CD14-positive monocyte (primary cell): ENCODE measurements at regions not wholly inside any gene's neighbourhood (a gene's known extent, or its start where the extent isn't known, plus 50 kb on each side); places are given as distances from the start of the nearest gene placed in this dataset.

ENCODE experiments used
- DNase-seq, 3 donors: peaks; one replicate each; pipeline ENCODE4 v3.0.0-alpha.2; 2011 to 2022
- H2AFZ ChIP-seq: 2 replicates; pipeline ENCODE4 v1.6.0; 2012; ENCODE audit warnings: mild to moderate bottlenecking, low read depth, low read length, inconsistent platforms; ENCODE audit not compliant: insufficient read depth, poor library complexity, severe bottlenecking
- H3K27ac ChIP-seq, 2 donors: 1 replicate in 1 of 2; 2 replicates in 1 of 2; pipeline ENCODE4 v1.5.1; 2012 to 2013; ENCODE audit warnings: low read length in 2 of 2, control low read depth in 1 of 2, inconsistent platforms in 1 of 2, low read depth in 1 of 2, mild to moderate bottlenecking in 1 of 2
- H3K27me3 ChIP-seq, 2 donors: one replicate each; pipeline versions ENCODE4 v1.6.0 to v1.6.1; 2011 to 2013; ENCODE audit warnings: low read length in 2 of 2; ENCODE audit not compliant: control insufficient read depth in 2 of 2, insufficient read depth in 2 of 2
- H3K36me3 ChIP-seq, 2 donors: replicated peaks in 1 of 2; 1 replicate in 1 of 2; 2 replicates in 1 of 2; pipeline versions ENCODE4 v1.5.1 to v1.6.1; 2012 to 2013; ENCODE audit warnings: low read length in 2 of 2, control low read depth in 1 of 2, inconsistent platforms in 1 of 2, mild to moderate bottlenecking in 1 of 2; ENCODE audit not compliant: insufficient read depth in 2 of 2, control insufficient read depth in 1 of 2
- H3K4me1 ChIP-seq, 2 donors: 1 replicate in 1 of 2; 2 replicates in 1 of 2; pipeline versions ENCODE4 v1.5.1 to v1.6.1; 2012 to 2013; ENCODE audit warnings: low read length in 2 of 2, control low read depth in 1 of 2, inconsistent platforms in 1 of 2, mild to moderate bottlenecking in 1 of 2, moderate library complexity in 1 of 2; ENCODE audit not compliant: insufficient read depth in 2 of 2, control insufficient read depth in 1 of 2
- H3K4me2 ChIP-seq: replicated peaks from 2 replicates; pipeline ENCODE3; 2012; ENCODE audit warnings: low read length, moderate library complexity, mild to moderate bottlenecking; ENCODE audit not compliant: poor library complexity, severe bottlenecking; ENCODE audit errors: extremely low read depth
- H3K4me3 ChIP-seq, 3 experiments: fragments of 200-600 bp in 1 of 3; sonication (generic) in 1 of 3; replicated peaks in 1 of 3; 1 replicate in 2 of 3; 2 replicates in 1 of 3; pipeline ENCODE4 v1.5.1; 2011 to 2013; ENCODE audit warnings: low read length in 3 of 3, mild to moderate bottlenecking in 3 of 3, control low read depth in 2 of 3, low read depth in 2 of 3, inconsistent platforms in 1 of 3, moderate library complexity in 1 of 3
- H3K79me2 ChIP-seq: 2 replicates; pipeline ENCODE4 v1.6.0; 2012; ENCODE audit warnings: mild to moderate bottlenecking, control low read depth, inconsistent platforms, low read length, moderate library complexity; ENCODE audit not compliant: insufficient read depth
- H3K9ac ChIP-seq: 2 replicates; pipeline ENCODE4 v1.6.0; 2017; ENCODE audit warnings: low read length, mild to moderate bottlenecking; ENCODE audit not compliant: insufficient read depth, poor library complexity, severe bottlenecking
- H3K9me3 ChIP-seq, 2 donors: replicated peaks in 1 of 2; 1 replicate in 1 of 2; 2 replicates in 1 of 2; pipeline versions ENCODE4 v1.5.1 to v1.6.1; 2012 to 2013; ENCODE audit warnings: low read length in 2 of 2, control low read depth in 1 of 2; ENCODE audit not compliant: control insufficient read depth in 1 of 2, insufficient read depth in 1 of 2
- H4K20me1 ChIP-seq: 2 replicates; pipeline ENCODE4 v1.6.0; 2012; ENCODE audit warnings: mild to moderate bottlenecking, low read length, control low read depth, moderate library complexity; ENCODE audit not compliant: insufficient read depth
- H3K27ac Mint-ChIP-seq, 7 donors: one replicate each; pipeline ENCODE4 v1.8.0; 2020; ENCODE audit warnings: mild to moderate bottlenecking in 7 of 7, mixed read lengths in 7 of 7, moderate library complexity in 6 of 7, inconsistent platforms in 2 of 7
- H3K27me3 Mint-ChIP-seq, 3 donors: one replicate each; pipeline ENCODE4 v1.8.0; 2021 to 2022; ENCODE audit warnings: low read depth in 3 of 3, mild to moderate bottlenecking in 3 of 3, mixed read lengths in 3 of 3, moderate library complexity in 3 of 3, inconsistent platforms in 1 of 3
- H3K36me3 Mint-ChIP-seq, 2 donors: one replicate each; pipeline ENCODE4 v1.8.0; 2020; ENCODE audit warnings: mixed read lengths in 2 of 2, inconsistent platforms in 1 of 2, mild to moderate bottlenecking in 1 of 2
- H3K4me1 Mint-ChIP-seq: one replicate; pipeline ENCODE4 v1.8.0; 2020; ENCODE audit warnings: mild to moderate bottlenecking, mixed read lengths
- H3K4me3 Mint-ChIP-seq, 2 donors: one replicate each; pipeline ENCODE4 v1.8.0; 2020; ENCODE audit warnings: mild to moderate bottlenecking in 2 of 2, mixed read lengths in 2 of 2, moderate library complexity in 1 of 2
- H3K9me3 Mint-ChIP-seq, 7 donors: one replicate each; pipeline ENCODE4 v1.8.0; 2020 to 2022; ENCODE audit warnings: mixed read lengths in 7 of 7, mild to moderate bottlenecking in 6 of 7, moderate library complexity in 6 of 7, inconsistent platforms in 2 of 7
- CTCF ChIP-seq: fragments of 200-600 bp; IDR thresholded peaks from one replicate; pipeline ENCODE4 v1.8.0; 2022; ENCODE audit warnings: antibody characterized with exemption, mild to moderate bottlenecking
- WGBS: methylation state at CpG from one replicate; pipeline ENCODE4 v1.1.5; 2013; ENCODE audit warnings: missing lambda C conversion rate; ENCODE audit not compliant: insufficient coverage; 5-methylcytosine and 5-hydroxymethylcytosine counted together
- intact Hi-C, 2 donors: fragments of 100-400 bp; cut with micrococcal nuclease; formaldehyde crosslinking; loops; one replicate each; pipeline versions ENCODE4 v1.15.0 to v1.15.1; 2023

GRCh38 chr12:16766736-16767135, 160.8 kb upstream of the LMO3 start:
- Mint-ChIP-seq H3K27me3 (peaks cover 0 to 3% (median 0%) of the 10 kb centered on the region in 3 donors), H3K27ac (no peak overlapping the region), H3K4me3 (no peak overlapping the region), H3K36me3 (no peaks in the 10 kb centered on the region), H3K4me1 (no peaks in the 10 kb centered on the region), H3K9me3 (peaks cover 2 to 19% (median 10%) of the 10 kb centered on the region in 7 donors)
- no peak overlapping the region for H3K4me3 ChIP-seq
- no peak overlapping the region for H3K4me2 ChIP-seq
- H3K9ac ChIP-seq = no peak overlapping the region
- no peak overlapping the region for H3K27ac ChIP-seq
- H3K9me3 ChIP-seq = peaks cover 0 to 6% of the 10 kb centered on the region in 2 donors
- no peak for TF ChIP-seq CTCF
- no peaks in the 10 kb centered on the region for H3K36me3 ChIP-seq
- H3K4me1 ChIP-seq = no peaks in the 10 kb centered on the region
- WGBS = no CpG with 5 or more reads among the region's 1 CpG
- DNase-seq = no peak
- intact Hi-C loops = no loop called here
- H3K79me2 ChIP-seq = no peaks in the 10 kb centered on the region
- H3K27me3 ChIP-seq = no peaks in the 10 kb centered on the region
- H2AFZ ChIP-seq = no peak overlapping the region
- no peaks in the 10 kb centered on the region for H4K20me1 ChIP-seq

- H2AFZ ChIP-seq = no peak overlapping the region
- DNase-seq = no peak
- H3K4me3 ChIP-seq = no peak overlapping the region
- Mint-ChIP-seq H3K4me1 (no peaks in the 10 kb centered on the region), H3K36me3 (no peaks in the 10 kb centered on the region), H3K4me3 (no peak overlapping the region), H3K27ac (no peak overlapping the region), H3K27me3 (peaks cover 0 to 3% (median 0%) of the 10 kb centered on the region in 3 donors), H3K9me3 (peaks cover 0 to 9% (median 2%) of the 10 kb centered on the region in 7 donors)
- H3K9ac ChIP-seq = no peak overlapping the region
- no peaks in the 10 kb centered on the region for H3K79me2 ChIP-seq
- H3K4me2 ChIP-seq = no peak overlapping the region
- no peak for TF ChIP-seq CTCF
- no peaks in the 10 kb centered on the region for H3K36me3 ChIP-seq
- no peaks in the 10 kb centered on the region for H3K4me1 ChIP-seq
- peaks cover 0 to 4% of the 10 kb centered on the region in 2 donors for H3K9me3 ChIP-seq
- no peaks in the 10 kb centered on the region for H3K27me3 ChIP-seq
- H4K20me1 ChIP-seq = no peaks in the 10 kb centered on the region
- intact Hi-C loops = no loop called here
- H3K27ac ChIP-seq = no peak overlapping the region
Observed at GRCh38 chr12:16763901-16764300, 157.9 kb upstream of the LMO3 start.
